Naive thymus-derived CD8-positive, alpha-beta T cell (primary cell): ENCODE measurements at regions not wholly inside any gene's neighbourhood (a gene's known extent, or its start where the extent isn't known, plus 50 kb on each side); places are given as distances from the start of the nearest gene placed in this dataset.
A peak's percentile ranks its signal among the peaks of the same experiment; 100 is the strongest.

ENCODE experiments used
- ATAC-seq, 2 donors: fragments of 150-1000 bp; cut with Tn5 transposase in 1 of 2; sonication (Bioruptor Pico), chemical (Tn5 transposase) in 1 of 2; 1 replicate in 1 of 2; 2 replicates in 1 of 2; pipeline ENCODE4 v1.10.0; 2021; ENCODE audit warnings: mild to moderate bottlenecking in 2 of 2, moderate library complexity in 2 of 2
- POLR2A ChIA-PET: fragments of 350-600 bp; sonication (Branson Sonifier 250); formaldehyde crosslinking; loops from one replicate; lab custom pipeline; 2021; ENCODE audit warnings: antibody characterized with exemption; lab: Charles Lee
- DNase-seq, 10 donors: peaks; one replicate each; pipeline versions ENCODE4 v3.0.0 to v3.0.0-alpha.2; 2020 to 2022
- H3K27ac Mint-ChIP-seq, 10 donors: one replicate each; pipeline ENCODE4 v1.8.0; 2020 to 2022; ENCODE audit warnings: mild to moderate bottlenecking in 10 of 10, mixed read lengths in 10 of 10, moderate library complexity in 4 of 10, inconsistent platforms in 1 of 10
- H3K27me3 Mint-ChIP-seq, 5 donors: one replicate each; pipeline ENCODE4 v1.8.0; 2021 to 2022; ENCODE audit warnings: mixed read lengths in 5 of 5
- H3K36me3 Mint-ChIP-seq, 3 donors: one replicate each; pipeline ENCODE4 v1.8.0; 2020 to 2022; ENCODE audit warnings: mixed read lengths in 3 of 3, mild to moderate bottlenecking in 2 of 3, inconsistent platforms in 1 of 3
- H3K4me1 Mint-ChIP-seq, 4 donors: one replicate each; pipeline ENCODE4 v1.8.0; 2021 to 2022; ENCODE audit warnings: mixed read lengths in 4 of 4
- H3K4me3 Mint-ChIP-seq, 10 donors: one replicate each; pipeline ENCODE4 v1.8.0; 2020 to 2022; ENCODE audit warnings: mild to moderate bottlenecking in 10 of 10, mixed read lengths in 10 of 10, moderate library complexity in 6 of 10, inconsistent platforms in 1 of 10
- H3K9me3 Mint-ChIP-seq, 9 donors: one replicate each; pipeline ENCODE4 v1.8.0; 2020 to 2022; ENCODE audit warnings: mixed read lengths in 9 of 9, mild to moderate bottlenecking in 3 of 9, inconsistent platforms in 1 of 9, moderate library complexity in 1 of 9

DNA sequence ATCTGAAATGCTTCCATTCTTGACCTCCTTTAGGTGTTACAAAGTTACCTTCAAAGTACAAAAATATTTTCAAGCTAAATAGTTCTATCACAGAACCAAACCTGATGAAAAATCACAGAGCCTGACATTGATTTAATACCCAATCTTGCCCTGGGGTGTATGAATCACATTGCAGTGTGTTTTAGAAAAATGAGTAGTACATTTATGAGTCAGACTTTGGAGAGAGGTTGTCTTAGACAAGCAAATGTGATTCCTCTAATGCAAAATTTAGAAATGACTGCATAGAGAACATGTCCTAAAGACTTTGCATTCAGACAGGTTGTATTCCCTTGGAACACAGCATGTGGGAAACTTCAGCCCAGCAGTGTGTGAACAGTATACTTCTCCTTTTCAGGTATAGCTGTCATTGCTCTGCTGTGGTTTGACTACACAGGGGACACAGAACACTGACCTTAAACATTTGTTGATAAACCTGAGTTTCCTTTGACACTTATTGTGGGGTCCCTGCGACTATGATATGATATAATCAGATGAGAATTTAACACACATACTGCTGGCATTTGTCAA lies 972.1 kb downstream of the JRKL start:
- ATAC-seq = no peak
- Mint-ChIP-seq H3K4me1 (no peaks in the 10 kb centered on the region), H3K4me3 (no peak overlapping the region), H3K36me3 (no peaks in the 10 kb centered on the region), H3K9me3 (peaks cover 1 to 34% (median 14%) of the 10 kb centered on the region in 9 donors), H3K27ac (no peak overlapping the region), H3K27me3 (no peaks in the 10 kb centered on the region)
- DNase-seq = no peak
- POLR2A ChIA-PET = no interaction called here

GRCh38 chr11:97363331-97363730 lies 973.5 kb downstream of the JRKL start:
- POLR2A ChIA-PET = no interaction called here
- DNase-seq (no peak), ATAC-seq (no peak)
- H3K36me3 Mint-ChIP-seq = no peaks in the 10 kb centered on the region
- no peaks in the 10 kb centered on the region for H3K27me3 Mint-ChIP-seq
- no peak overlapping the region for H3K27ac Mint-ChIP-seq
- H3K4me3 Mint-ChIP-seq = no peak overlapping the region
- H3K9me3 Mint-ChIP-seq = peaks cover 1 to 42% (median 21%) of the 10 kb centered on the region in 9 donors
- H3K4me1 Mint-ChIP-seq = no peaks in the 10 kb centered on the region

GRCh38 chr11:97364047-97364446 lies 974.2 kb downstream of the JRKL start:
- H3K9me3 Mint-ChIP-seq = peaks cover 4 to 50% (median 22%) of the 10 kb centered on the region in 9 donors
- POLR2A ChIA-PET = no interaction called here
- H3K4me1 Mint-ChIP-seq = no peaks in the 10 kb centered on the region
- ATAC-seq (no peak), DNase-seq (no peak)
- no peak overlapping the region for H3K27ac Mint-ChIP-seq
- H3K27me3 Mint-ChIP-seq = no peaks in the 10 kb centered on the region
- H3K4me3 Mint-ChIP-seq = no peak overlapping the region
- no peaks in the 10 kb centered on the region for H3K36me3 Mint-ChIP-seq

- no peaks in the 10 kb centered on the region for H3K36me3 Mint-ChIP-seq
- H3K9me3 Mint-ChIP-seq = peaks cover 5 to 66% (median 29%) of the 10 kb centered on the region in 9 donors
- DNase-seq (peak in 1 of 10 donors; percentile 55), ATAC-seq (no peak)
- H3K27me3 Mint-ChIP-seq = no peaks in the 10 kb centered on the region
- no peak overlapping the region for H3K27ac Mint-ChIP-seq
- POLR2A ChIA-PET = no interaction called here
- H3K4me1 Mint-ChIP-seq = no peaks in the 10 kb centered on the region
- H3K4me3 Mint-ChIP-seq = no peak overlapping the region
Observed at GRCh38 chr11:97367406-97368083, 977.7 kb downstream of the JRKL start.

GRCh38 chr11:97389270-97389669 lies 999.5 kb downstream of the JRKL start:
- Mint-ChIP-seq H3K4me3 (no peak overlapping the region), H3K27ac (no peak overlapping the region), H3K4me1 (no peaks in the 10 kb centered on the region), H3K36me3 (no peaks in the 10 kb centered on the region), H3K27me3 (no peaks in the 10 kb centered on the region), H3K9me3 (peaks cover 0 to 23% (median 7%) of the 10 kb centered on the region in 9 donors)
- ATAC-seq (no peak), DNase-seq (no peak)
- POLR2A ChIA-PET = no interaction called here

DNA sequence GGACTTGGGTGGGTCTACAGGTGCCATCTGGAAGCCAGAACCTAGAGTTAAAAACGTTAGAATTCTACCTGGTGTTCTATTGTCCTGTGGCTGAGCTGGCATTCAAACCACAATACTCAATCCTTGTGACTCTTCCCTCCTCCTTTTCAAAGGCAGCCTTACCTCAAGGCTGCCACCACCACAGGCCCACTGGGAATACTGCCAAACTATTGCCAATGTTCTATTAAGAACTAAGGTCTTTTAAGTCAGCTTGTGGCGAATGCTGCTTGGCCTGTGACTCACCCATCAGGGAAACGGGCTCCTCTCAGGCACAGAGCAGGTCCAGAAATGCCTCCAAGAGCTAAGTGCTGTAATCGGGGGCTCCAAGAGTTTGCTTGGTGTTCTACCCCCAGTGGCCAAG lies 1008.4 kb downstream of the JRKL start:
- ATAC-seq (no peak), DNase-seq (no peak)
- Mint-ChIP-seq H3K27me3 (no peaks in the 10 kb centered on the region), H3K9me3 (peaks cover 0 to 23% (median 5%) of the 10 kb centered on the region in 9 donors), H3K4me1 (no peaks in the 10 kb centered on the region), H3K4me3 (no peak overlapping the region), H3K36me3 (peaks cover 0 to 10% (median 0%) of the 10 kb centered on the region in 3 donors), H3K27ac (no peak overlapping the region)
- POLR2A ChIA-PET = no interaction called here

- H3K4me1 Mint-ChIP-seq = no peaks in the 10 kb centered on the region
- H3K27ac Mint-ChIP-seq = no peak overlapping the region
- POLR2A ChIA-PET = no interaction called here
- DNase-seq (no peak), ATAC-seq (no peak)
- no peaks in the 10 kb centered on the region for H3K27me3 Mint-ChIP-seq
- peaks cover 6 to 50% (median 24%) of the 10 kb centered on the region in 9 donors for H3K9me3 Mint-ChIP-seq
- peaks cover 0 to 5% (median 0%) of the 10 kb centered on the region in 3 donors for H3K36me3 Mint-ChIP-seq
- H3K4me3 Mint-ChIP-seq = no peak overlapping the region
Observed at GRCh38 chr11:97409141-97409540, 1019.3 kb downstream of the JRKL start.

- no peaks in the 10 kb centered on the region for H3K27me3 Mint-ChIP-seq
- ATAC-seq = no peak
- POLR2A ChIA-PET = no interaction called here
- no peaks in the 10 kb centered on the region for H3K4me1 Mint-ChIP-seq
- H3K27ac Mint-ChIP-seq = no peak overlapping the region
- H3K36me3 Mint-ChIP-seq = peaks cover 0 to 5% (median 0%) of the 10 kb centered on the region in 3 donors
- H3K9me3 Mint-ChIP-seq = peaks cover 4 to 52% (median 14%) of the 10 kb centered on the region in 9 donors
- no peak overlapping the region for H3K4me3 Mint-ChIP-seq
- DNase-seq = no peak
Observed at GRCh38 chr11:97414801-97415200, 1025.0 kb downstream of the JRKL start.

DNA sequence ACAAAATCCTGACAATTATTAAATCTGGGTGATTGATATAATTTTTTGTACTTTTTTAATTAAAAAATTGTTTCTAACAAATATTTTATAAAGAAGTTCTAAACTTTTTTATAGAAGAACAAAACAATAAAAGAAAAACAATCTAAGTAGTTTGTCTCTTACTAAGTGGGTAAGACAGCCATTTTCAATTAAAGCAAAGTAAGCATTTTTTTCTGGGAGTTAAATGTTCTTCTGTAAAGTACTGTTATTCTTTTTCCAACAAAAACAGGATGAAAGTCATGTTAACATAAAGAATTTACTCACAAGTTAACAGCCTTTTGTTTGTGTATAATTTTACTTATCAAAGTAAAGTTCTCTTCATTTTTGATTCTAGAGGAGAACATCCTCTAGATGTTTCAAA lies 1029.9 kb downstream of the JRKL start:
- Mint-ChIP-seq H3K36me3 (no peaks in the 10 kb centered on the region), H3K27me3 (no peaks in the 10 kb centered on the region), H3K4me1 (no peaks in the 10 kb centered on the region), H3K27ac (no peak overlapping the region), H3K4me3 (no peak overlapping the region), H3K9me3 (peaks cover 0 to 26% (median 6%) of the 10 kb centered on the region in 9 donors)
- ATAC-seq = no peak
- no peak for DNase-seq
- POLR2A ChIA-PET = no interaction called here

- no peaks in the 10 kb centered on the region for H3K4me1 Mint-ChIP-seq
- H3K9me3 Mint-ChIP-seq = peaks cover 0 to 7% (median 2%) of the 10 kb centered on the region in 9 donors
- no peak overlapping the region for H3K27ac Mint-ChIP-seq
- no peak overlapping the region for H3K4me3 Mint-ChIP-seq
- DNase-seq (no peak), ATAC-seq (no peak)
- POLR2A ChIA-PET = no interaction called here
- H3K27me3 Mint-ChIP-seq = no peaks in the 10 kb centered on the region
- H3K36me3 Mint-ChIP-seq = no peaks in the 10 kb centered on the region
Observed at GRCh38 chr11:97428247-97428790, 1038.5 kb downstream of the JRKL start.

GRCh38 chr11:97430877-97431276 lies 1041.1 kb downstream of the JRKL start:
- H3K4me1 Mint-ChIP-seq = no peaks in the 10 kb centered on the region
- peaks cover 0 to 14% (median 4%) of the 10 kb centered on the region in 9 donors for H3K9me3 Mint-ChIP-seq
- ATAC-seq (no peak), DNase-seq (no peak)
- no peaks in the 10 kb centered on the region for H3K27me3 Mint-ChIP-seq
- POLR2A ChIA-PET = no interaction called here
- H3K36me3 Mint-ChIP-seq = no peaks in the 10 kb centered on the region
- H3K4me3 Mint-ChIP-seq = no peak overlapping the region
- no peak overlapping the region for H3K27ac Mint-ChIP-seq

GRCh38 chr11:97432926-97433325 lies 1043.1 kb downstream of the JRKL start:
- no peak for ATAC-seq
- POLR2A ChIA-PET = no interaction called here
- H3K4me3 Mint-ChIP-seq = no peak overlapping the region

DNA sequence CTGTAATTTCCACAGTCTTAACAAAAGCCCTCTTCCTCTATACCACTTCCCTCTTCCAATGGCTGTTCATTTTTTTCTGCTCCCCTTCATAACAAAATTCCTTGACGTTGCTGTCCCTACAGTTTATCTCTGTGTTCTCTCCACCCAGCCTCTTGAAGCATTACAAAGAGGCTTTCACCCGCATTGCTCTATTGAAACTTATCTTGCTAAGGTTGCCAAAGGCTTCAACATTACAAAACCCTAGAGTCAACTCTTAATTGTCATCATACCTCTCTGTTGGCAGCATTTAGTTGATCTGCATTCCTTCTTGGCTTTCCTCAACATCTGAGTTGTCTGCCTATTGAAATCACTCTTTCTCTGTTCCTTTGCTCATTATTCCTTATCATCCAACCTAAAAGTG lies 1055.7 kb downstream of the JRKL start:
- H3K27me3 Mint-ChIP-seq = no peaks in the 10 kb centered on the region
- no peak overlapping the region for H3K4me3 Mint-ChIP-seq
- no peak overlapping the region for H3K27ac Mint-ChIP-seq
- H3K36me3 Mint-ChIP-seq = no peaks in the 10 kb centered on the region
- H3K9me3 Mint-ChIP-seq = peaks cover 0 to 22% (median 7%) of the 10 kb centered on the region in 9 donors
- H3K4me1 Mint-ChIP-seq = no peaks in the 10 kb centered on the region
- ATAC-seq (no peak), DNase-seq (no peak)
- POLR2A ChIA-PET = no interaction called here

More at GRCh38 chr11:97432926-97433325, 1043.1 kb downstream of the JRKL start:
- Mint-ChIP-seq H3K27me3 (no peaks in the 10 kb centered on the region), H3K4me1 (no peaks in the 10 kb centered on the region), H3K27ac (no peak overlapping the region), H3K9me3 (peaks cover 0 to 14% (median 7%) of the 10 kb centered on the region in 9 donors), H3K36me3 (no peaks in the 10 kb centered on the region)
- no peak for DNase-seq
